Panc1 (cell line): ENCODE measurements at regions not wholly inside any gene's neighbourhood (a gene's known extent, or its start where the extent isn't known, plus 50 kb on each side); places are given as distances from the start of the nearest gene placed in this dataset.

Experiments
- REST ChIP-seq, 2 experiments: IDR thresholded peaks; 2 replicates each; pipeline ENCODE4 v1.6.1; 2011 to 2012; ENCODE audit warnings: low read depth in 2 of 2, control low read depth in 1 of 2, low read length in 1 of 2, mild to moderate bottlenecking in 1 of 2, moderate library complexity in 1 of 2; ENCODE audit not compliant: insufficient read depth in 1 of 2
- TF ChIP-seq, protein P1 (sequence below): fragments of 450-650 bp; IDR thresholded peaks from 2 replicates; pipeline ENCODE4 v1.5.1; 2017; ENCODE audit warnings: mild to moderate bottlenecking

GRCh38 chr14:23763394-23763793, 127.2 kb downstream of the DHRS2 start:
- TF ChIP-seq, protein P1, sequence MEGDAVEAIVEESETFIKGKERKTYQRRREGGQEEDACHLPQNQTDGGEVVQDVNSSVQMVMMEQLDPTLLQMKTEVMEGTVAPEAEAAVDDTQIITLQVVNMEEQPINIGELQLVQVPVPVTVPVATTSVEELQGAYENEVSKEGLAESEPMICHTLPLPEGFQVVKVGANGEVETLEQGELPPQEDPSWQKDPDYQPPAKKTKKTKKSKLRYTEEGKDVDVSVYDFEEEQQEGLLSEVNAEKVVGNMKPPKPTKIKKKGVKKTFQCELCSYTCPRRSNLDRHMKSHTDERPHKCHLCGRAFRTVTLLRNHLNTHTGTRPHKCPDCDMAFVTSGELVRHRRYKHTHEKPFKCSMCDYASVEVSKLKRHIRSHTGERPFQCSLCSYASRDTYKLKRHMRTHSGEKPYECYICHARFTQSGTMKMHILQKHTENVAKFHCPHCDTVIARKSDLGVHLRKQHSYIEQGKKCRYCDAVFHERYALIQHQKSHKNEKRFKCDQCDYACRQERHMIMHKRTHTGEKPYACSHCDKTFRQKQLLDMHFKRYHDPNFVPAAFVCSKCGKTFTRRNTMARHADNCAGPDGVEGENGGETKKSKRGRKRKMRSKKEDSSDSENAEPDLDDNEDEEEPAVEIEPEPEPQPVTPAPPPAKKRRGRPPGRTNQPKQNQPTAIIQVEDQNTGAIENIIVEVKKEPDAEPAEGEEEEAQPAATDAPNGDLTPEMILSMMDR, result no peak
- TF ChIP-seq REST (IDR thresholded peaks at IDR 0.05; ENCODE audit: insufficient read depth in 1 of 2, low read depth in 2 of 2, low read length in 1 of 2), result no peak
